AG09319 (cell line): ENCODE measurements at regions not wholly inside any gene's neighbourhood (a gene's known extent, or its start where the extent isn't known, plus 50 kb on each side); places are given as distances from the start of the nearest gene placed in this dataset.

ENCODE experiments used
- DNase-seq: peaks from one replicate; pipeline ENCODE4 v3.0.0-alpha.2; 2010; ENCODE audit warnings: low read depth; ENCODE audit errors: extremely low read depth
- CTCF ChIP-seq: IDR thresholded peaks from 2 replicates; pipeline ENCODE4 v1.5.1; 2011; ENCODE audit warnings: low read depth, mild to moderate bottlenecking, inconsistent platforms, low read length, moderate library complexity

- DNase-seq = no peak
- TF ChIP-seq CTCF = no peak
Measured at GRCh38 chr1:218667781-218668516, 322.8 kb downstream of the TGFB2 start.

DNA sequence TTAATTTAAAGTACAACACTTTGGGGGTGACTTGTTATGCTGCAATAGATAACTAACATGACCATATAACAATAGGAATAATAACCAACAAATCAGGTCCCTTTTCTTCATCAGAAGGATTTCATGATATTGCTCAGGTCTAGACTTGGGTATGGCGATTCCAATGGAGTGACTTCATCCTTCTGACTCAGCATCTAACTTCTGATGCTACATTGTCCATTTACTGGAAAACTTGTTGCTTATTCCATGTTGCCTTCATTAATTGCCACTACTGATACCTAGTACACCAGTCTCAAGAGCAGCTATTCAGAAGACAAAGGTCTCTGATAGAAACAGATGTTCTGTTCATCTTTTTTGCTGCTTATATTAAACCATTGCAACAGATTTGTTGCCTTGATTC, 324.3 kb downstream of the TGFB2 start:
- no peak for DNase-seq
- no peak for TF ChIP-seq CTCF

GRCh38 chr1:218670875-218671274, 325.7 kb downstream of the TGFB2 start:
- DNase-seq = no peak
- TF ChIP-seq CTCF = no peak

DNA sequence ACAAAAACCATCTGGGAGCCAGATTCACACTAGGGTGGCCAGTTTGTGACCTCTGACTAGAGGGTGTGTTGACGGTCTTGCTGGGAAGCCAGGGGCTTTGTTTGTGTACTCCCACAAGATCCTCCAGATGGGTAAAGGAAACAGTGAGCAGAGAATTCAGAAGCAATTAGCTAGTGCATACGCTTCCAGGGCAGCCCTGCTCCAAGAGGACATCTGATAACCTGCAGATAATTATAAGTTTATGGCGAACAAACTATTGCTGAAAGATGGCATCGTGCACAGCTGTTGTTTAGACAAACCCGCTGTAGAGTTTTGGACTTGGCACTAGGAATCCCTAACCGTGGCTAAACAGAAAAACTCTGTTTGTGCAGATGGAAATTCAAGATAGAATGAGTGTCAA, 326.4 kb downstream of the TGFB2 start:
- no peak for TF ChIP-seq CTCF

DNA sequence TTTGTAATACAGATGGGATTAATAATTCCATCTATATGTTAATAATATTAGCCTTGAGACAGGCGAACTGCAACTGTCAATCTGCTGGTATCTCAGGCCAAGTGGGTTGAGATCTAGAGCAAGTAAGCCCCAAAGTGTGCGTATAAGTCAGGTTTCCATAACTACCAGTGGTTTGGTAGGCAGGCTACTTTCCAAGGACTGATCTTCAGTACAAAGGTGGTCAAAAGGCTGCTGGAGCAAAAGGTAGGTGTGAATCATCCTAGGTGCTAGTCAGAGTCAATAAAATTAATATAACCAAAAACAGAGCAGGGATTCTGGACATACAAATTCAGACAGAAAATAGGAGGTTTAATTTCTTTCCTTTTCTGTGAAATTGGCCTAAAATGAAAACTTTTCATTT, 328.0 kb downstream of the TGFB2 start:
- no peak for TF ChIP-seq CTCF
- DNase-seq = no peak

More for the DNA sequence above, 326.4 kb downstream of the TGFB2 start:
- peak; percentile 43 for DNase-seq

GRCh38 chr1:218674280-218674773, 329.2 kb downstream of the TGFB2 start:
- DNase-seq = no peak
- no peak for TF ChIP-seq CTCF

GRCh38 chr1:218677026-218677425, 331.9 kb downstream of the TGFB2 start:
- no peak for TF ChIP-seq CTCF
- no peak for DNase-seq
